ENCODE measurements at regions not wholly inside any gene's neighbourhood (a gene's known extent, or its start where the extent isn't known, plus 50 kb on each side); places are given as distances from the start of the nearest gene placed in this dataset.

DNA sequence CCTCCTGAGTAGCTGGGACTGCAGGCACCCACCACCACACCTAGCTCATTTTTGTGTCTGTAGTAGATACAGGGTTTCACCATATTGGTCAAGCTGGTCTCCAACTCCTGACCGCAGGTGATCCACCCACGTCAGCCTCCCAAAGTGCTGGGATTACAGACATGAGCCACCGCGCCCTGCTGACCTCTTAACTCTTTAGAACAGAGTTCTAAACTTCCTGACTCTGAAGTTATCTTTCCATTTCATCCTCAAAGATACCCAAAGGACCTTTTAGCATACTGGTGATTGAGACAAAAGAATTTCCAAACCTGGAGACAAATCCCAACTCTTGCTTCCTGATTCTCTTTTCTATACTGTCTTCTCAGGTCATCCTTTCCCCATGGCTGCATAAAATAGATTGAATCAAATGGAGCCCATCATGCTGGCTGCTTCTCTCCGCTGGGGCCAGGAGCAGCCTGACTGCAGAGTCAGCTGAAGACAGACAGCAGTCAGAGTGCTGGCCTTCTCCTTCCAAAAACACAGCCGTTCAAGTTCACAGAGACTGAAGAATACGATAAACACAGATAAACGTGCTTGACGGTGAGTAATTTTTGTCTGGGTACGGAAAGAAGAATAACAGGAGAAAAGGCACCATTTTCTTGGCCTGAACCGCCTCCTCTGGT lies 76.5 kb upstream of the ATF7IP2 start:
- no peaks in the 10 kb centered on the region for H3K27me3 ChIP-seq (replicated peaks; ENCODE audit: insufficient read depth, low read depth, low read length, poor library complexity)
- no peaks in the 10 kb centered on the region for H3K36me3 ChIP-seq (ENCODE audit: insufficient read depth, low read length, poor library complexity, severe bottlenecking)
- intact Hi-C loops (cut with micrococcal nuclease; ENCODE audit: unreplicated experiment), result no loop called here
- ChIA-PET POLR2A (ENCODE audit: low non-redundant PET) (no interaction called here), CTCF (no interaction called here)
- no peaks in the 10 kb centered on the region for H3K4me1 ChIP-seq (ENCODE audit: insufficient read depth, low read length, poor library complexity, severe bottlenecking)
- no peak overlapping the region for H3K27ac ChIP-seq (ENCODE audit: low read depth, low read length, poor library complexity, severe bottlenecking)
- no peak overlapping the region for H3K4me3 ChIP-seq (ENCODE audit: low read depth, low read length, poor library complexity, severe bottlenecking)
- no TSS peak for BruUV-seq (replicated peaks)
- no peak for DNase-seq (ENCODE audit: low spot score)
- TF ChIP-seq, protein P1, sequence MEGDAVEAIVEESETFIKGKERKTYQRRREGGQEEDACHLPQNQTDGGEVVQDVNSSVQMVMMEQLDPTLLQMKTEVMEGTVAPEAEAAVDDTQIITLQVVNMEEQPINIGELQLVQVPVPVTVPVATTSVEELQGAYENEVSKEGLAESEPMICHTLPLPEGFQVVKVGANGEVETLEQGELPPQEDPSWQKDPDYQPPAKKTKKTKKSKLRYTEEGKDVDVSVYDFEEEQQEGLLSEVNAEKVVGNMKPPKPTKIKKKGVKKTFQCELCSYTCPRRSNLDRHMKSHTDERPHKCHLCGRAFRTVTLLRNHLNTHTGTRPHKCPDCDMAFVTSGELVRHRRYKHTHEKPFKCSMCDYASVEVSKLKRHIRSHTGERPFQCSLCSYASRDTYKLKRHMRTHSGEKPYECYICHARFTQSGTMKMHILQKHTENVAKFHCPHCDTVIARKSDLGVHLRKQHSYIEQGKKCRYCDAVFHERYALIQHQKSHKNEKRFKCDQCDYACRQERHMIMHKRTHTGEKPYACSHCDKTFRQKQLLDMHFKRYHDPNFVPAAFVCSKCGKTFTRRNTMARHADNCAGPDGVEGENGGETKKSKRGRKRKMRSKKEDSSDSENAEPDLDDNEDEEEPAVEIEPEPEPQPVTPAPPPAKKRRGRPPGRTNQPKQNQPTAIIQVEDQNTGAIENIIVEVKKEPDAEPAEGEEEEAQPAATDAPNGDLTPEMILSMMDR (conservative IDR thresholded peaks at IDR 0.05; ENCODE audit: low read depth, low read length), result no peak
- no peaks in the 10 kb centered on the region for H3K9me3 ChIP-seq (ENCODE audit: low read depth, low read length, poor library complexity, severe bottlenecking)

DNA sequence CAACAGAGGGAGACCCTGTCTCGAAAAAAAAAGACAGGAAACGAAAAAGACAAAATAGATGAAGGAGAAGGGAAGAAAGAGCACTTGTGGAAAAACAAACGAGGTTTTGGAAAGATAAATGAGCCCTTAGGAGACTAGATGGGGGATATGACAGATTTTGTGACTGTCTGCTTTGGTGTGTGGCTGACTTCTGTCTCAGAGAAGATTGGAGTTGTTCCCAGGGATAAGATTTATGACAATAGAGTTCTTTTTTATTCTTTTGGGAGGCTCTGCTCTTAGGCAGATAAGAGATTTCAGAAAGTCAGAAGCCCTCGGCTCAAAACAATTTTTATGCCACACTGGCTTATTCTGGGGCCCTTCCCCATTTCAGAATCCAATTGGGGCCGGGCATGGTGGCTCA lies 73.9 kb upstream of the ATF7IP2 start:
- Histone ChIP-seq H3K27me3 (replicated peaks; ENCODE audit: insufficient read depth, low read depth, low read length, poor library complexity) (no peaks in the 10 kb centered on the region), H3K4me3 (ENCODE audit: low read depth, low read length, poor library complexity, severe bottlenecking) (no peak overlapping the region), H3K27ac (ENCODE audit: low read depth, low read length, poor library complexity, severe bottlenecking) (no peak overlapping the region), H3K4me1 (ENCODE audit: insufficient read depth, low read length, poor library complexity, severe bottlenecking) (no peaks in the 10 kb centered on the region), H3K36me3 (ENCODE audit: insufficient read depth, low read length, poor library complexity, severe bottlenecking) (no peaks in the 10 kb centered on the region), H3K9me3 (ENCODE audit: low read depth, low read length, poor library complexity, severe bottlenecking) (no peaks in the 10 kb centered on the region)
- ChIA-PET CTCF (no interaction called here), POLR2A (ENCODE audit: low non-redundant PET) (no interaction called here)
- intact Hi-C loops (cut with micrococcal nuclease; ENCODE audit: unreplicated experiment), result loop anchor here (5.0 kb wide), 1 partner anchor 425 kb away; no protein-coding TSS in a partner anchor
- TF ChIP-seq EZH2 (IDR thresholded peaks at IDR 0.05; ENCODE audit: borderline replicate concordance, low read depth, low read length, poor library complexity, severe bottlenecking), result no peak
- TF ChIP-seq, protein P1 (conservative IDR thresholded peaks at IDR 0.05; ENCODE audit: low read depth, low read length), result no peak
- BruUV-seq (replicated peaks), result no TSS peak
- DNase-seq (ENCODE audit: low spot score), result no peak

GRCh38 chr16:10312784-10313724 lies 72.8 kb upstream of the ATF7IP2 start:
- TF ChIP-seq, protein P1 (conservative IDR thresholded peaks at IDR 0.05; ENCODE audit: low read depth, low read length), result no peak
- no peak for TF ChIP-seq EZH2 (IDR thresholded peaks at IDR 0.05; ENCODE audit: borderline replicate concordance, low read depth, low read length, poor library complexity, severe bottlenecking)
- Histone ChIP-seq H3K9me3 (ENCODE audit: low read depth, low read length, poor library complexity, severe bottlenecking) (no peaks in the 10 kb centered on the region), H3K4me3 (ENCODE audit: low read depth, low read length, poor library complexity, severe bottlenecking) (no peak overlapping the region), H3K27me3 (replicated peaks; ENCODE audit: insufficient read depth, low read depth, low read length, poor library complexity) (no peaks in the 10 kb centered on the region), H3K36me3 (ENCODE audit: insufficient read depth, low read length, poor library complexity, severe bottlenecking) (no peaks in the 10 kb centered on the region), H3K4me1 (ENCODE audit: insufficient read depth, low read length, poor library complexity, severe bottlenecking) (no peaks in the 10 kb centered on the region), H3K27ac (ENCODE audit: low read depth, low read length, poor library complexity, severe bottlenecking) (no peak overlapping the region)
- POLR2A ChIA-PET (ENCODE audit: low non-redundant PET), result no interaction called here
- DNase-seq (ENCODE audit: low spot score), result no peak
- BruUV-seq (replicated peaks), result no TSS peak
- CTCF ChIA-PET, result no interaction called here
- intact Hi-C loops (cut with micrococcal nuclease; ENCODE audit: unreplicated experiment), result loop anchor here (5.0 kb wide), 1 partner anchor 424 kb away; no protein-coding TSS in a partner anchor

Measured in A673 (cell line).